NCI-H2196 treated with DMSO at 0.1 percent for 48 hours (cell line): ENCODE measurements at regions not wholly inside any gene's neighbourhood (a gene's known extent, or its start where the extent isn't known, plus 50 kb on each side); places are given as distances from the start of the nearest gene placed in this dataset.

ENCODE experiments used
- DNase-seq: peaks from one replicate; lab custom pipeline; 2025; ENCODE audit not compliant: unreplicated experiment; lab: John Stamatoyannopoulos, UW

DNA sequence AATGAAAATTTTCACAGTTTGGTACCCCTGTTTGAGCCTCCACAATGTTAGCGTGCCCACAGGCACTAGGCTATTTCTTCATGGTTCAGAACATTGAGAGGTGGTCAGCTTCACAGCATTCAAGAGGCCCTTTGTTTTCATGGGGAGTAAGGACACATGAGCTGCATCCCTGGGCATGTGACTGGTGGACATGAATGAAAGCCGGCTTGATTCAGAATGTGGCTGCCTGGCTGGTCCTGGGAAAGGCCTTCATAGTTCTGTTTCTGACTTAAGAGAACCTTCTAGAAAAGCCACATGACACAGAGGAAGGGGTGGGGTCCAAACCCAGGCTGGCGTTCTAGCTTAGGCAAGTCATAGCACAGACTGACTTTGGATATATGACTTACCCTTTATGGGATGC, 420.6 kb downstream of the CMPK2 start:
- no peak for DNase-seq

DNA sequence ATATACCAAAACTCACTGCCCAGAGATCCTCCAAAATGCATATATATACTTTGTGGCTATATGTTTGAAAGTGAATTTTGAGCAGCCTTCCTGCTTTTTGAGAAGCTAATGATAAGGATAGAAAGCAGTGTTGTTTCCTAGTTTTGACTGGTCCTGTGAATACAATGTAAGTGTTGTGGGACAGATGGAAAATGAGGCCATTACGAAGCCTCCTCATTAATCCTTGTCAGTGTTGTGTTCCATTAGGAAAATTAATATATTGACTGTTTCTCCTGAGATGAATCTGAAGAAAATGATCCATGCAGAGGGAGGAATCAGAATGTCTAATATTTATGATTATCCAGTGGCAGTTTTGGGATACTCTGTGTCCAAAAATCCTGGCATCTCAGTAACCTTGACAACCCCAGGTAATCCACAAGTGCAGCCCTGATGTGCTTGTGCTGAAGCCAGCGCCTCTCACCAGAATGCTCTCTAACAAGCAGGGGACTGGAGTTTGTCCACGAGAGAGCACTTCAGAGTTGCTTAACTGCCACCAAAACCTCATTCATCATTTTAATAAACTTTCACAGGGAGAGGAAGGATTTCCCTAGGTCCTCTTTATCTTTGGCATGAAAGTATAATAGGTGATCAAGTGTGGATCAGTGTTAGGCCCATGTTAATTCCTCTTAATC, 418.6 kb downstream of the CMPK2 start:
- DNase-seq, result no peak

- DNase-seq, result no peak
Observed at GRCh38 chr2:6448893-6449292, 416.8 kb downstream of the CMPK2 start.

DNA sequence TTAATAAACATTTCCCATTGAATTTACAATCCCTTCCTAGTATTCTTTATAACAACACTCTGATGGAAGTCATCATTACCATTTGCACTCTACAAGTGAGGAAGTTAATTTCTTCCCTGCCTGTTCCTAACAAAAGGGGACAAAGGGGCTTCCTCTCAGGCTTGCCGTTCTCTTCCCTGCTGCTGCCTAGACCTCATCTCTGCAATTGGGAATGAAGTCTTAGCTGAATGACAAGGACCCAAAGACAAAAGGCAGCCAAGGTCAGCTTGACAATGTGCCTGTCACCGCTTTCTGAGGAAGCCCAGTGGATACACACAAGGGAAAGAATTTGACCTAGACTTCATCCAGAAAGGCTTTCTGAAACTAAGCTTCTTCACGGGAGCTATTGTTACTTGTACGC, 416.4 kb downstream of the CMPK2 start:
- DNase-seq, result no peak

- no peak for DNase-seq
Observed at GRCh38 chr2:6452702-6453481, 412.8 kb downstream of the CMPK2 start.

DNA sequence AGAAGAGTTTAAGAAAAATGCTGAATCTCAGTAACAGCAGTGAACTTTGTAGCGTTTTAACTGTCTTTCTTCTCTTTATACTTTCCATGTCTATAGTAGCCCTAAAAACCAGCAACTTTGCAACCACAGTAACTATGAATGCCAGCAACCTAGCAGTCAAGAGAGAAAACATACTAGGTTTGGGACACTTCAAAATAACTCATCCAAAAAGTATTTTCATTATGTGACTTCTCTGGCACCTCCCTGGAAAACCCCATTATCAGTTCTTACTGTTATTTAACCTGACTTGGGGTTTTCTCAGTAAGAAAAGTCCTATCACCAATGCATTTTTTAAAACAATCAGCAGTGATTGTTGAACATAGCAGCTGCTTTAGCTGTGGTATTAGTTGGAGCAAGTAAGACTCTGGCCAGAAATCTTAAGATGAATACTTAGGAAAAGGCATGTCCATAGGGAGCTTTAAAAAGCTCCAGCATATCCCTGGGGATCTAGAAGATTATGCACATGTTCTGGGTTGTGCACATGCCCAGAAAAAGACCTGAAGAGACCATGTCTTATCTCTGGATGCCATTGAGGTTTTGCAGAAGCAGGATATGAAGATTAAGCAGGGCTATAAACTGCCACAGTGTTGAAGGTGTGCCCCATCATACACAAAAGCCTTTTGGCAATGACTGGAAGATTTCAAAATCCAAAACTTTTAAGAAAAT, 411.3 kb downstream of the CMPK2 start:
- no peak for DNase-seq

- DNase-seq, result no peak
Observed at GRCh38 chr2:6459138-6459537, 406.6 kb downstream of the CMPK2 start.

- DNase-seq, result no peak
Observed at GRCh38 chr2:6470518-6470917, 395.2 kb downstream of the CMPK2 start.

DNA sequence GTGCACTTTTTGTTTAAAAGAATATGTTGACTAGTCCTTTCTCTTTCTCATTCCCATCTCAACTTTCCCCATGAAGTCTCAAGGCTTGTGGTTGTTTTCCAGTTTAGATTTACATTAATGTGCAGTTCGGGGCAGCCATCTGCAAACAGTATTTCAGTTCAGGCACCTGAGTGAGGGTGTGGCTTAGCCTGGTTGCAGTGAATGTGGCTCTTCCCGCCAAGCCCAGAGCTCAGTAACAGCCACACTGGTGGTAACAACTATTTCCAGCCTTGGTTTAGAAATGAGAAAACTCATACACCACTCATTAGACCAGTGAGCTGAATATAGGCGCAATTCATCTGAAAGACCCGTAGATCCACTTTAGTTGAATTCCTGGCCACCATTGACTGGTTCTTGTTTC, 394.3 kb downstream of the CMPK2 start:
- DNase-seq, result no peak

DNA sequence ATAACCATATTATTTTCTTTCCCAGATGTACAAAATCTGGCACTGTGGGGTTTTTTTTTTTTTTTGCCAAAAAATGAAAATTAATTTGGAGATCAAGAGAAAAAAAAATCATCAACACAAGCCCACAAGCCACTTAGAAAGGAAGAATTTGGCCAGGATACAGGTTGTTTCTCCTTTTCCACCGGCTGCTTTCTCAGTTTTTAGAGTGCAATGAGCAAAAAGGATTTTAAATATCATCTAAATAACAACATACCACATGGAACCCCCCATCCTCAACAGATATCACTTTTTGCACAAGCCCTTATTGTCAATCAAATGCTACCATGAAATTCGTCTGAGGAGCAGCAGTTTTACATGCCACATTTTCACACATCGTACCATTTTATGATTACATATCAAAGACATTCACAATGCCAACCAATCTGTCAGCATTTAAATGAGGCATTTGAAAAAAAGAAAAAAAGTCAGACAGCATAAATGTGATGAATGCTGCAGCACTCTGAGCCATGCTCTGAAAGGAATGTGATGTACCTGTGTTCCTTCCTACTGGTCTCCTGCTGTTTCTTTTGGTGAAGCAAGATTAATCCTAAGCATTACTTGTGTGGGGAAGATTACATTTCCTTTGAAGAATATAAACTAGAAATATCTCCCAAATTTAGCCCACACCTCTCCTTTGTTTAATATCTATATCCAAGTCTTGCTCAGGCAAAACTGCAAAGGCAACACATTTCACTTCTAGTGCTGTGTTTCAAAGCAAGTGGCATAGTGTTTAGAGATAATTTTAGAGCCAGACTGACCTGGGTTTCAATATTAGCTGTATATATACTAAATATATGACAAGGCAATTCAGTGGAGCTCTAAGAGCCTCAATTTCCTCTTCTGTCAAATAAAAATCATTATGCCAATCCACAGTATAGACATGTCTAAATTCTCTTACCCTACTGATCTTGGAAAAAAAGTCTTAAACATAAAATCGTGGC, 391.3 kb downstream of the CMPK2 start:
- no peak for DNase-seq

- no peak for DNase-seq
Observed at GRCh38 chr2:6475155-6475940, 390.4 kb downstream of the CMPK2 start.

DNA sequence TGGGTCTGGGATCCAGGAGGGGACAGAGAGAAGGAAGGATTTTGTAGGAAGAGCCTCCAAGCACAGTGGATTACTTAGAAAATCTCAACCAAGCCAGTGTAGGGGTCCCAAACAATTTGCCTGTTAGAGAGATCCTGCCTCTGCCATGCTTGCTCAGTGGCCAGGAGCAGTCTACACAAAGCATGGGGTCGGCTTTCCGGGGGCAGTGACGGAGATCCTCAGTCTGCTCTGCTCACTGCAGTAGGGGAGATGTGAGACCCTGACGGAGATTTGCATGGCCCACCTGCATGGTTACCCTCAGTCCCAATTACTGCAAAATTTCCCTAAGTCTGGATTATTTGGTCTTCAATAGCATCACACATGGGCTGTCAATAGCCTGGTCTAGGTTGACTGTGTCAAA, 385.2 kb downstream of the CMPK2 start:
- DNase-seq, result no peak

DNA sequence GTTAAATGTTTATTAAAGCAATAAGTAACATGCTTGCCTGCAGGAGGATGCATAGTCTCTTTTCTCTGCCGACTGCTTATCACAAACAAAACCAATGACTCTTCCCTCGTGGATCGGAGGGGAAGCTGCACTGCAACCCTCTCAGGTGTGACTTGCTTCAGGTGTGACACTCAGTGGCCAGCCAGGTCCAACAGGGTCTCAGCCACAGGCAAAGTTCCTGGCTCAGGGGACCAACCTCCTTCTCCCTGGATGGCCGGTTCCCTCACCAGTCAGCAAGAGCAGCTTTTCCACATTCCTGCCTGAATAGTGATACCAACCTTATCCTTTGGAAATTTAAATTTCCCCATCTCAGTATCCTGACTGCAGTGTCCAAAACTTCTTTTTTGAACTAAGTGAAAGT, 383.5 kb downstream of the CMPK2 start:
- no peak for DNase-seq

DNA sequence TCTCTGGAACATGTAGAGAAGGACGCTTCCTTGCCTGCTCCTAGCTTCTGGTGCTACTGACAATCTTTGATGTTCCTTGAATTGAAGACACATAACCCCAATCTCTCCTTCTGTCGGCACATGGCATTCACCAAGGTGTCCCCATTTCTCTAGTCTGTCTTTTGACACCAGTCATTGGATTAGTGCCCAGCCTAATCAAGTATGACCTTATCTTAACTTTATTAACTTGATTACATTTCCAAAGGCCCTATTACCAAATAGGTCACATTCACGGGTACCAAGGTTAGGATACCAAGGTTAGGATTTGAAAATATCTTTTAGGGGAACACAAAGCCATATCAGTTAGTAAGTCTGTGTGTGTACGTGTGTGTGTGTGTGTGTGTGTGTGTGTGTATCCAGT, 377.9 kb downstream of the CMPK2 start:
- no peak for DNase-seq

DNA sequence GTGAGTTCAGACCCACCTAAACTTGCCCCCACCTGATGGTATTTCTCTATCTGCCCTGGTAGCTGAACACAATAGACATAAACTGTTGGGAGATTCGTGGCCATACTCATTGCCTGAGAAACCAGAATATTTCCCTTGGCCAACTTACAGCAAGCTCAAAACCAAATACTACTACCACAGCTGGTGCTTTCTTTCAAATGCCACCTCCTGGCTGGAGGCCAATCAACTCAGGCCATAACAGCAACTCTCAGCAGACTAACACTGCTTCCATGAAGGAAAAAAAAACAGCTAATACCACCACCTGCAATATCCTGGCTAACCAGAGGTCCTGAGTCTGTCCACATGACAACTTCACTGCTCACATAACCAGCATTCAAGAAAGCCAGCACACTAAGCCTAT, 373.1 kb downstream of the CMPK2 start:
- DNase-seq, result no peak

GRCh38 chr2:6493266-6493665, 372.4 kb downstream of the CMPK2 start:
- no peak for DNase-seq

DNA sequence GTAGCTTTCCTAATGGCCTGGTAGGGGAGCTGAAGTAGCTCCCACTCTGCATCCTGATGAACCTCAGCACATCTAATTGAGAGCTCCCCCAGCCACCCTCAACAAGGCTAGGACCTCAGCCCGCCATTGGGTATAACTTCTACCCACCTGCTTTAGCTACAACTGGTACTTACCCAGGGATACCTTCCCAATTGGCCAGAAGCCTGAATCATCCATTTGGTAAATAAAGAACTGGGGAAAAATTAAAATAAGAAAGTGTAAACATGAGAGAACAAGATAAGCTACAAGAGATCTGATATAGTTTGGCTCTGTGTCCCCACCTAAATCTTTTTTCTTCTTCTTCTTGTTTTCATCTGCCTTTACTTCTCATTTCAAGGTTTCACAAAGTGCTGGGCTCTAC, 372.0 kb downstream of the CMPK2 start:
- no peak for DNase-seq

GRCh38 chr2:6495466-6495865, 370.2 kb downstream of the CMPK2 start:
- no peak for DNase-seq

DNA sequence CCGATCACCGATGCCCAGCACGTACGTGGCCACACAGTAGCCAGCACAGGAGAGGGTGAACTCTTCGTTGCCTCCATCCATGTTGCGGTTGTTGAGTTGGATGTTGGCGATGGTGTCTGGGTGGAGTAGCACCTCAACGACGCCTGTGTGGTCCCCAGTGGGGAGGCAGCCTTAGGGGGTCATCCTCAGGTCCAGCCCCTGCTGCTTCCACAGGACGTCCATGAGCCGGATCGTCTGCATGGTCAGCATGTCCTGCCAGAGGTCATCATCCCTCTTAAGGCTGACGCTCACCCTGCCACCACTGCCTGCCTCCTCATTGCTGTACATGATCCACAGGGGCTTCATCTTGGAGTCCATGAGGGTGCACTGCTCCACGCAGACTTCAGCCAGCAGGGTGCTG, 369.3 kb downstream of the CMPK2 start:
- no peak for DNase-seq

DNA sequence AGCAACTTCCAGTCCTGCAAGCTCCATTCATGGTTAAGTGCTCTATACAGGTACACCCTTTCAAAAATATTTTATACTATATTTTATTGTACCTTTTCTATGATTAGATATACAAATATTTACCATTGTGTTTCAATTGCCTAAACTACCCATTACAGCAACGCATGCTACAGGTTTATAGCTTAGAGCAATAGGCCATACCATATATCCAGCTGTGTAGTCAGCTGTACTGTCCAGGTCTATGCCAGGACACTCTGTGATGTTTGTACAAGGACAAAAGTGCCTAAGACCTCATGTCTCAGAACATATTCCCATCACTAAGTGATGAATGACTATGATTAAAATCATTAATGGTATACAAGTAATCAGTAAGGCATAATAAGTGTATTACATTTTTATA, 368.7 kb downstream of the CMPK2 start:
- DNase-seq, result no peak
